ENCODE measurements at regions not wholly inside any gene's neighbourhood (a gene's known extent, or its start where the extent isn't known, plus 50 kb on each side); places are given as distances from the start of the nearest gene placed in this dataset.
"Not testable (repeated sequence)": the region's sequence is repeated elsewhere in the genome, so short reads cannot be mapped to it uniquely, and the experiment has no call there.

GRCh38 chrX:155755706-155756337, 125.3 kb upstream of the VAMP7 start:
- no peaks in the 10 kb centered on the region for H3K4me1 Mint-ChIP-seq
- TF ChIP-seq, protein P1, sequence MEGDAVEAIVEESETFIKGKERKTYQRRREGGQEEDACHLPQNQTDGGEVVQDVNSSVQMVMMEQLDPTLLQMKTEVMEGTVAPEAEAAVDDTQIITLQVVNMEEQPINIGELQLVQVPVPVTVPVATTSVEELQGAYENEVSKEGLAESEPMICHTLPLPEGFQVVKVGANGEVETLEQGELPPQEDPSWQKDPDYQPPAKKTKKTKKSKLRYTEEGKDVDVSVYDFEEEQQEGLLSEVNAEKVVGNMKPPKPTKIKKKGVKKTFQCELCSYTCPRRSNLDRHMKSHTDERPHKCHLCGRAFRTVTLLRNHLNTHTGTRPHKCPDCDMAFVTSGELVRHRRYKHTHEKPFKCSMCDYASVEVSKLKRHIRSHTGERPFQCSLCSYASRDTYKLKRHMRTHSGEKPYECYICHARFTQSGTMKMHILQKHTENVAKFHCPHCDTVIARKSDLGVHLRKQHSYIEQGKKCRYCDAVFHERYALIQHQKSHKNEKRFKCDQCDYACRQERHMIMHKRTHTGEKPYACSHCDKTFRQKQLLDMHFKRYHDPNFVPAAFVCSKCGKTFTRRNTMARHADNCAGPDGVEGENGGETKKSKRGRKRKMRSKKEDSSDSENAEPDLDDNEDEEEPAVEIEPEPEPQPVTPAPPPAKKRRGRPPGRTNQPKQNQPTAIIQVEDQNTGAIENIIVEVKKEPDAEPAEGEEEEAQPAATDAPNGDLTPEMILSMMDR (IDR thresholded peaks at IDR 0.05; ENCODE audit: unreplicated experiment in 3 of 3): no peak
- H3K9me3 Mint-ChIP-seq: no peaks in the 10 kb centered on the region
- H3K27me3 Mint-ChIP-seq (ENCODE audit: low read depth): no peaks in the 10 kb centered on the region
- no peaks in the 10 kb centered on the region for H3K36me3 Mint-ChIP-seq (ENCODE audit: low read depth)
- no peak overlapping the region for H3K27ac Mint-ChIP-seq
- no peak overlapping the region for H3K4me3 Mint-ChIP-seq

GRCh38 chrX:155751131-155751530, 130.0 kb upstream of the VAMP7 start:
- Mint-ChIP-seq H3K9me3 (no peaks in the 10 kb centered on the region), H3K36me3 (ENCODE audit: low read depth) (no peaks in the 10 kb centered on the region), H3K4me3 (no peak overlapping the region), H3K4me1 (no peaks in the 10 kb centered on the region), H3K27ac (no peak overlapping the region), H3K27me3 (ENCODE audit: low read depth) (no peaks in the 10 kb centered on the region)
- TF ChIP-seq, protein P1 (IDR thresholded peaks at IDR 0.05; ENCODE audit: unreplicated experiment in 3 of 3): no peak

- H3K4me1 Mint-ChIP-seq: no peaks in the 10 kb centered on the region
- TF ChIP-seq, protein P1 (IDR thresholded peaks at IDR 0.05; ENCODE audit: unreplicated experiment in 3 of 3): no peak
- no peak overlapping the region for H3K4me3 Mint-ChIP-seq
- H3K27ac Mint-ChIP-seq: no peak overlapping the region
- H3K9me3 Mint-ChIP-seq: peaks cover 2% of the 10 kb centered on the region
- H3K36me3 Mint-ChIP-seq (ENCODE audit: low read depth): no peaks in the 10 kb centered on the region
- no peaks in the 10 kb centered on the region for H3K27me3 Mint-ChIP-seq (ENCODE audit: low read depth)
These were observed 133.6 kb upstream of the VAMP7 start for GRCh38 chrX:155747520-155747919.

DNA sequence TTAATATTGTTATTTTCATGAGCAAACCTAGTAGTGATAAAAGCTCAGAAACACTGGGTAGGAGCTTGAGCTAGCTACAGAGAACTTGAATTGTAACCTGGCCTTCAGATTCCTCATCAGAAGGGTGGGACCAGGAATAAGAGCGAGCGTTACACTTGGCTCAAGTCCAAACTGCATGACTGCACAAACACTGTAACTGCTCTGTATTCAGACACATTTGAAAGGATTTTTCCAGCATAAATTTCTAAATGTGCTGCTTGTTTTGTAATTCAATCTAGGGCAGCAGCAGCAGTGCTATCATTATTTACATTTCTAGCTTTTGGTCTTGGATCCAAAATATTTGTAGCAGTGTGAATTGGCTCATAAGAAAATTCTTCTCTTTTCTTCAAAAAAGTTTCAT, 133.0 kb upstream of the TMLHE start:
- TF ChIP-seq, protein P1 (IDR thresholded peaks at IDR 0.05; ENCODE audit: unreplicated experiment in 3 of 3): no peak
- Mint-ChIP-seq H3K27ac (no peak overlapping the region), H3K9me3 (peaks cover 7% of the 10 kb centered on the region), H3K4me1 (no peaks in the 10 kb centered on the region), H3K36me3 (ENCODE audit: low read depth) (peaks cover 2% of the 10 kb centered on the region), H3K27me3 (ENCODE audit: low read depth) (no peaks in the 10 kb centered on the region), H3K4me3 (no peak overlapping the region)

- H3K27me3 Mint-ChIP-seq (ENCODE audit: low read depth): no peaks in the 10 kb centered on the region
- H3K4me3 Mint-ChIP-seq: no peak overlapping the region
- H3K9me3 Mint-ChIP-seq: peaks cover 12% of the 10 kb centered on the region
- no peaks in the 10 kb centered on the region for H3K4me1 Mint-ChIP-seq
- H3K36me3 Mint-ChIP-seq (ENCODE audit: low read depth): peaks cover 5% of the 10 kb centered on the region
- TF ChIP-seq, protein P1 (IDR thresholded peaks at IDR 0.05; ENCODE audit: unreplicated experiment in 3 of 3): no peak
- H3K27ac Mint-ChIP-seq: peak overlapping the region in 1 of 3 experiments; percentile 41
These were observed 131.8 kb upstream of the TMLHE start for GRCh38 chrX:155744534-155744933.

- H3K27ac Mint-ChIP-seq; H3K27me3 Mint-ChIP-seq (ENCODE audit: low read depth); H3K4me3 Mint-ChIP-seq; H3K36me3 Mint-ChIP-seq (ENCODE audit: low read depth); H3K4me1 Mint-ChIP-seq: not testable (repeated sequence)
- H3K9me3 Mint-ChIP-seq: peaks cover 29% of the 10 kb centered on the region
These were observed 115.6 kb upstream of the TMLHE start for GRCh38 chrX:155728335-155728734.
